ENCODE measurements at regions not wholly inside any gene's neighbourhood (a gene's known extent, or its start where the extent isn't known, plus 50 kb on each side); places are given as distances from the start of the nearest gene placed in this dataset.

- no peak overlapping the region for H3K4me3 ChIP-seq (ENCODE audit: low read length)
- TF ChIP-seq CTCF (conservative IDR thresholded peaks at IDR 0.05; ENCODE audit: low read depth, low read length), result no peak
- DNase-seq (ENCODE audit: low read depth), result no peak
These were observed 385.1 kb upstream of the MKI67 start for GRCh38 chr10:128511284-128511683.

GRCh38 chr10:128512767-128513166 lies 386.5 kb upstream of the MKI67 start:
- DNase-seq (ENCODE audit: low read depth), result no peak
- no peak for TF ChIP-seq CTCF (conservative IDR thresholded peaks at IDR 0.05; ENCODE audit: low read depth, low read length)
- no peak overlapping the region for H3K4me3 ChIP-seq (ENCODE audit: low read length)

GRCh38 chr10:128514536-128514935 lies 388.3 kb upstream of the MKI67 start:
- no peak overlapping the region for H3K4me3 ChIP-seq (ENCODE audit: low read length)
- no peak for TF ChIP-seq CTCF (conservative IDR thresholded peaks at IDR 0.05; ENCODE audit: low read depth, low read length)
- DNase-seq (ENCODE audit: low read depth), result no peak

- TF ChIP-seq CTCF (conservative IDR thresholded peaks at IDR 0.05; ENCODE audit: low read depth, low read length), result no peak
- no peak for DNase-seq (ENCODE audit: low read depth)
- H3K4me3 ChIP-seq (ENCODE audit: low read length), result no peak overlapping the region
These were observed 390.0 kb upstream of the MKI67 start for GRCh38 chr10:128516180-128516579.

GRCh38 chr10:128517167-128517566 lies 390.9 kb upstream of the MKI67 start:
- TF ChIP-seq CTCF (conservative IDR thresholded peaks at IDR 0.05; ENCODE audit: low read depth, low read length), result no peak
- H3K4me3 ChIP-seq (ENCODE audit: low read length), result no peak overlapping the region
- no peak for DNase-seq (ENCODE audit: low read depth)

GRCh38 chr10:128518000-128518399 lies 391.8 kb upstream of the MKI67 start:
- DNase-seq (ENCODE audit: low read depth), result no peak
- TF ChIP-seq CTCF (conservative IDR thresholded peaks at IDR 0.05; ENCODE audit: low read depth, low read length), result no peak
- no peak overlapping the region for H3K4me3 ChIP-seq (ENCODE audit: low read length)

GRCh38 chr10:128519581-128519980 lies 393.4 kb upstream of the MKI67 start:
- H3K4me3 ChIP-seq (ENCODE audit: low read length), result no peak overlapping the region
- no peak for DNase-seq (ENCODE audit: low read depth)
- TF ChIP-seq CTCF (conservative IDR thresholded peaks at IDR 0.05; ENCODE audit: low read depth, low read length), result no peak
